Breast epithelium (tissue), 3 donors: ENCODE measurements at regions not wholly inside any gene's neighbourhood (a gene's known extent, or its start where the extent isn't known, plus 50 kb on each side); places are given as distances from the start of the nearest gene placed in this dataset.

ENCODE experiments used
- CTCF ChIP-seq, 3 donors: fragments of 450-650 bp; IDR thresholded peaks; one replicate each; pipeline ENCODE4 v1.5.1; 2016 to 2017; ENCODE audit warnings: antibody characterized with exemption in 3 of 3, mild to moderate bottlenecking in 3 of 3, moderate library complexity in 3 of 3
- POLR2A ChIP-seq: fragments of 450-650 bp; IDR thresholded peaks from one replicate; pipeline ENCODE4 v1.6.1; 2016; ENCODE audit warnings: antibody characterized with exemption, mild to moderate bottlenecking, moderate library complexity
- POLR2AphosphoS5 ChIP-seq, 3 donors: sonication (generic); formaldehyde crosslinking; IDR thresholded peaks; one replicate each; pipeline ENCODE4 v1.6.1; 2017; ENCODE audit warnings: antibody characterized with exemption in 3 of 3

GRCh38 chr10:118207470-118208007 lies 134.6 kb downstream of the FAM204A start:
- TF ChIP-seq POLR2A (no peak), POLR2AphosphoS5 (IDR thresholded peaks at IDR 0.05) (no peak), CTCF (IDR thresholded peaks at IDR 0.05) (no peak)
